NCI-H82 (cell line): ENCODE measurements at regions not wholly inside any gene's neighbourhood (a gene's known extent, or its start where the extent isn't known, plus 50 kb on each side); places are given as distances from the start of the nearest gene placed in this dataset.

Experiments used
- DNase-seq: peaks from one replicate; lab custom pipeline; 2025; lab: John Stamatoyannopoulos, UW

DNA sequence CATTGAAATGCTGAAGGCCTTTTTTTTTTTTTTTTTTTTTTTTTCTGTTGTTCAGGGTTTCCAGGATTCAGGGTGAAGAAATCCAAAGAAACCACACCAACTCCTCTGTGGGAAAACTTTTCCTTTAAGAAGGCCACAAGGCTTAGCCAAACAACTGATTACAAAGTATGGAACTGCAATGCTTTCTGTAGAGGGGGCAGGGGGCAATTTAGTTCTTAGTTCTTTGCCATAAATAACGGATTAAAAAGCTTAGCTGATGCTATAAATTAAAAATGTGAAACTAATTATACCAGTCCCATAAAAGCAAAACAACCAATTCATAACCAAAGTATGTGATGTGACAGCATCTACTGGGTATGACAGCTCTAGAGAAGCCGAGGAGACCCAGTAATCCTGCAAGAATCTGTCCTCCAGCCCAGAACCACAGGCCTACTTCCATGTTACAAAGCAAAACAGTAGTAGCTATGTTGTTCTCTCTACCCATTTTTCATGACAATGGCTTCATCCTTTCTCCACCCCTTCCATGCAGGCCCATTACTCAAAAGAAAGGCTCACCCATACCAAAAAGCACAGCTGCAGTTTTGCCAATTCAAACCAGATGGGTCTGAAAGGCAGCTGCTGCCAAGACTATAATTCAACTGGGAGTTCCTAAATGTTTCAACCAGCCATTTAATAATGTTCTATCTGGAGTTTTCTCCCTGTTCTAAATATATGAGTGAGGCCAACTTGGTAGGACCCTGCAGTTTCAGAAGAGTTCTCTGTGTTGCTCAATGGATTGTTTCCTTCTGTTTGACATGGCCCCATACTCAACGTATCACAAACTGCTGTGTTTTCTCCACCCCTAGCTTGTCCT, 167.1 kb upstream of the ZFHX3 start:
- no peak for DNase-seq

DNA sequence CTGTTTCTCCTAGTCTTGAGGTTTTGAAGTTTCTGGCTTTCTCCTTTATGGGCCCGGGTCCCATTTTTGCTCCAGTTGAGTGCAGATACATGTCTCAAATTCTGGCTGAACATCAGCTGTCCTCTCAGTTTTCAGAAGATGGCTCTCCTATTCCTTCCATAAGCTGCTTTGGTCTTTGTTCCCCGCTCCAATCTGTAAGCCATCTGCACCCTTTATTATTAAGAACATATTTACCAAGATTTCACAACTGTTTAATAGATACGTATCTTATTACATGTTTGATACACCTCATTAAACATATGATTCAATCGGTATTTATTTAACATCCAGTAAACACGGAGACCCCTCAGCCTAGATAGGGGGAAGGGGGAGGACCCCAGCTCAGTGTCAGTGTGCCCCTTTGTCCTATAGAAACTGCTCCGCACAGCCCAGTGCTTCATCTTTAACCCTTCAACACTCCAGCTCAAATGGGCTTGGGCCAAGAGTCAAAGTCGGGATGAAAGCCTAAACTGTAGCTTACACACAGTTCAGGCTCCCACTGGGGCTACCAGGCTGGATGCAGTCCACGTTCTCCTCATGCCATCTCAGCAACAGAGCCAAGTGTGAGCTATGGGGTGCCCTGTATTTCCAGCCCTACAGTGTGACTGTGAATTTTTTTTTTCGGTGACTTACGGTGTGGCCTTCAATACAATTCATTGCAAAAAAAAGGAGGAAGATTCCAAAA, 166.0 kb upstream of the ZFHX3 start:
- DNase-seq: no peak

DNA sequence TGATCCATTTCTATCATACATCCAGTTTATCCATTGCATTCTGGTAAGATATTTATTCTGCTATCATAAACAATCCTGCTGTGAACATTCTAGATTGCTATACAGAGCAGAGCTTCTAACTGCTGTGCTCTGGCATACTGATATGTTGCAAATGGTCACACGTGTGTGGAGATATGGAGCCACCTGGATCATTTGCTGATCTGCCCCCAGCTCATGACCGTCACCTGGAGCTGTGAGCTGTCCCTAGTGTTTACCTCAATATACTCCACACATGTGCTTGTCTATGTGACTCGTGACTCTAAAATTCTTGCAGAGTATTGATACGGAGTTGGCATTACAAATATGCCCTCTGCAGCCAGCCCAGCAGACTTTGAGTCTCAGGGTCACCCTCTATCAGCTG, 164.5 kb upstream of the ZFHX3 start:
- DNase-seq: no peak

DNA sequence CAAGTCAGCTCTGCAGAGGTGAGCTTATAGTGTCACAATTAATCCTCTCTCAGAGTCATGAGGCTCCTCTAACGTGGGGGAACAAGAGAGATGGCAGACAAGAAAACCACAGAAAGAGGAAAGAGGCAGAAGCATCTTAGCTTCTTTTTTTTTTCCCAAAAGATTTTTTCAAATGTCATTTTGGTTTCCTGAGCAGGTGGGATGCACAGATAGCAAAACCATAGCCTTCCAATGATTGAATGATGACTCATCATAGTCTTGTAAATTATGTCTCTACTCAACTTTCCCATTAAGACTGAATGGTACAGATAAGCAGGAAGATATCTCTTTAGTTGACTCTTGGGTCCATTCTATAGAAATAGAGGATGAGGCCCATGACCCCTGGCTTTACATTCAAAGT, 162.8 kb upstream of the ZFHX3 start:
- no peak for DNase-seq

DNA sequence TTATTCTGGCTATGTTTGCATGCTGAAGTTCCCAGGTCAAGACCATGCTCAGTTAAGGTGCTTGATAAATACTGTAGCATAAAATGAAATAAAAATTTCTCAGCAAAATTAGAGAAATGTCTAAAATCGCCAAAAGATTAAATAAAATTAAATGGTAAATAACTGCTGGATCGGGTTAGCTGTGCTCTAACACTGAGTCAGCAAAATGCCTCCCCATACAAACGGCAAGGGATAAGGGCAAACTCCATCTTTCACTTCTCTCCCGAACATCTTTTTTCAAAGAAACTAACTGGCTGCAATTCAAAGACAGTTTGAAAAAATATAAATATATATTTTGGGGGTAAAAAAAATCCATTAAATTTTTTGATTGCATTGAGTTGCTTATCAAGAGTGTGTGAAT, 162.2 kb upstream of the ZFHX3 start:
- DNase-seq: no peak

DNA sequence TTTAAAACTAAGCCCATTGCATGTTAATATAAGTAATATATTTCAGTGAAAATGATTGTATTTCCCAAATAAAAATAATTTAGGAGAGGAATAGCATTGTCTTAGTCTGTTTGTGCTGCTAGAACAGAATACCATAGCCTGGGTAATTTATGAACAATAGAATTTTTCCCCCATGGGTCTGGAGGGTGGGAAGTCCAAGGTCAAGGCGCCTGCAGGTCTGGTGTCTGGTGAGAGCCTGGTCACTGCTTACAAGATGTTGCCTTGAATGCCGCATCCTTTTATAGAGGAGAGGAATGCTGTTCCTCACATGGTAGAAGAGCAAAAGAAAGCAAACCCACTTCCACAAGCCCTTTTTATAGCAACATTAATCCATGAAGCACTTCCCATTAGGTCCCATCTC, 161.3 kb upstream of the ZFHX3 start:
- no peak for DNase-seq

DNA sequence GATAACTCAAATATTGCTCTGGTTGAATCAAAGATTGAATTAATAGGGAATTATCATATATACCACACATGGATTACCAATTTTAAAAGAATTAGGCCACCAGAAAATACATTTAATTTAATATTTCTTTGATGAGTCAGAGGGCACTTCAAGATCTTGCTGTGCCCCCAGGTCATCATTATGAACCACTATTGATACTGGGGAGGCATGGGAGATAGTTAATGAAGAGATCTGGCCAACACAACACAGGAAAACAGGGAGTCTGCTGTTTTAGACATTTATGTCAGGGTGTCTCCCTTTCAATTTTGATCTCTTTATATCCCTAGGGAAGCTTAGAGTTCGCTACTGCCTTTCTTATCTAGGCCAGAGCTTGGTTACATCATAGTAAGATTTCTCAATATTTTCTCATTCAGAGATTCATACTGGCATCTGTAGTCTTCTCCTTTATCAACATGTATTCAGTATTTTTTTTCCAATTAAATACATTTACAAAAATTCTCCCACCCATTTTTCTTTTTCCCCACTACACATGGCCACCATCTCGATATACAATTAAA, 158.3 kb upstream of the ZFHX3 start:
- DNase-seq: no peak

DNA sequence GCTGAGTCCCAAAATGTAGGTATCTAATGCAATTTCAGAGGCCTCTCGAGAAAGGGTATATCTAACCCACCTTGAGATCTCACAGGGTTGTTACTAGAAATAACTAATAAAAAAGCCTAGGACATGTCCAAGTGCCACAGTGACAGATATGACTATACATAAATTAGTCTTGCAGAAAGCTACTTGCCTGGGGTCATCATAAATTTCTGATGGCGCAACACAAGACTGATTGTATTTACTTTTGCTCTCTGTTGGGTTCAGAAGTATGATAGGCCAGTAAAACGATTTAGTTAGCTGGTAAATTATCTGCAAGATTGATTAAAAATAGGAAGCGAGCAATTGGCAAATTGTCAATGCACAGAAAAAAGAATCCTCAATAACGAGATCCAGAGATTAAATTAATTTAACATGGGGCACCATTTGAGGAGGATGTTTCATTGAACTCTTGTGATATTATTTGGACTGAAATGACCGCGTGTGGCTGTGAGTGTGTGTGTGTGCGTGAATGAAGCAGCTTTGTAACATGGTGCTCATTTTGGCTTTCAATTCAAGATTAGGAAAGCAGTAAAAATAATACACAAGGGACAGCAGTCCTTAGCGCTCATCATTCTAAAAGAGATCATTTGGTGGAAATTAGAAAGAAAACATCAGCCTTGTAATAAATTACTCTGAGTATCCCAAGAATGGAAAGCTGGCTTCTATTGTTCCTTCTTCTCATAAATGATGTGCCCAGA, 157.4 kb upstream of the ZFHX3 start:
- DNase-seq: no peak

DNA sequence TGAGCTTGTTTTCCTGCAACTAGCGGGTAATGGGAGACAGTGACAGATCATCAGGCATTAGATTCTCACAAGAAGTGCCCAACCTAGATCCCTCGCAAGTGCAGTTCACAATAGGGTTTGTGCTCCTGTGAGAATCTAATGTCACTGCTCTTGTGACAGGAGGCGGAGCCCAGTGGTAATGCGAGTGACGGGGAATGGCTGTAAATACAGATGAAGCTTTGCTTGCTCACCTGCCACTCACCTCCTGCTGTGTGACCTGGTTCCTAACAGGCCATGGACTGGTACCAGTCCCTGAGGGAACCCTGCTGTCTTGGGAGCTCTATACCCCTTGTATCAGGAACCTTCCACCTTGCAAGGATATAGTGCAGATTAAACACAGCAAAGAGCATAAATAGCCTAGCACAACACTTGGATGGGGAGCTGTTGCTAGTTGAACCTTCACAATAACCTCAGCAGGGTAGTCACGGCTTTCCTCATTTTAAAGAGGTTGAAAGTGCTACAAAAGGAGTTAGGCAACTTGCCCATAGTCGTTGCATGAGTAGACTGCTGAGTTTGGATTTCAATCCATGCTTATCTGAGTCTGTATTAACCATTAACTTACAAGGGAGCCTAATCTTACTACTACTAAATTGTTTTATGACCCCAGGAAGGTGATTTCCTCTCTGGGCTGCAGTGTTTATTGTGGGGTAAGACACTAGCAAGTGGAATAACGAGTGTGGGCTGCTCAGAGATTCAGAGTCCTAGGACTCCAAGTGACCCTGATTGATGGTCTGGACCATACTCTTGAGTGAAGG, 156.6 kb upstream of the ZFHX3 start:
- no peak for DNase-seq

DNA sequence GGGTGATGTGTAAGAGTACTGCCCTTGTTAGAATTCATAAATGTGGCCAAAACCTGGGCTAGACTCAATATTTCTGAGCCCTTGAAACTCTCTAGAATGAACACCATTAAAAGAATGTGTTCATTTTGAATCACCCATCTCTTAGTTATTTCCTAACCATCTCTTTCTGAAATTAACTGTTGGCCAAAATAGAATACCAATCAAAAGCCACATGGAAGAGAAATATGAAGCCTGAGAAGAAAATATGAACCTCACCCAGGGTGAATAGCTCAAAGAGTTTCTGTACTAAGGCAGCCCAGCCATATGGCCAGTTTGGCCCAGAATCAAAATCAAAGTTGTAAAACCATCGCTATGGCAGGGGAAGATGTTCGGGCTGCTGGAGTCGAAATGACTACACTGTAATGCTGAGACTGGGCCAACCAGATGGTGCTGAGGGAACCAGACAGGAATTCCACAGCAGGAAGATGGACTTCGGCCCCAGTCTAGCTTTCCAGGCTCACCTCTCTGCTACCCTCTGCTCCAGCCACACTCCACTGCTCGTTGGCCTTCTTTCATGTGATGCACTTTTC, 154.3 kb upstream of the ZFHX3 start:
- DNase-seq: no peak

DNA sequence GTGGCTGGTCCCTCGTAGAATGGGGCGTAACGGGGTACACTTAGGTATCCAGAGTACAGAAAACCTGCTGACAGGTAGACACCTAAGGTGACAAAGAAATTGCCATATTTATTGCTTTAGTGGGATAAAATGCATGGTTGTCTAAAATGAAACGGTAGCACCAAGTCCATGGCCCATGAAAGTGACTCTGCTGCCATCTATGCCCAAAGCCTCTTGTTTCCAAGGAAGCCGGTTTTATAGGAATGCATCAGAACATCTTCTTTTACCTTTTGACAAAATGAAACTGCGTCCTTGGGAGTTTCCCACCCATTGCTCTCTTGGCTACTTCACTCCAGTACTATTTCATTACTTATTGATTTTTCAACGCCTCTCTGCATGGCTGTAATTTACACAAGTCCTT, 151.3 kb upstream of the ZFHX3 start:
- DNase-seq: no peak

DNA sequence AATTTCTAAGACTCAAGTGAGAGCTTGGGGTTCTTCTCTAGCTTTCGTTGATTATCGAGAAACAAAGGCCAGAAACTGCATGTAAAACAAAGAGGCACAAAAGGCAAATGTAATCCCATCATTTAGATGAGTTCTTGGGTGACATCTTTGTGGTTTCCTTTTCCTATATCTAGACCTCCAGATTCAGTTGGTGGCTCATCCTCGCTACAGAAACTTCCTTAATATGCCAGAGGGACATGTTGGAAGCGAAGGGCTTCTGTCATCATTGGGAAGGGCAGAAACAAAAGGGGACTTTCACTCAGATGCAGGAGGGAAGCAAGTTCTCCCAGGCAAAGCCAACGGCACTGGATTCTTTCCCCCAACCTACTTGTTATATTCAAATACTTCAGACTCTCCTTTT, 150.6 kb upstream of the ZFHX3 start:
- DNase-seq: no peak

DNA sequence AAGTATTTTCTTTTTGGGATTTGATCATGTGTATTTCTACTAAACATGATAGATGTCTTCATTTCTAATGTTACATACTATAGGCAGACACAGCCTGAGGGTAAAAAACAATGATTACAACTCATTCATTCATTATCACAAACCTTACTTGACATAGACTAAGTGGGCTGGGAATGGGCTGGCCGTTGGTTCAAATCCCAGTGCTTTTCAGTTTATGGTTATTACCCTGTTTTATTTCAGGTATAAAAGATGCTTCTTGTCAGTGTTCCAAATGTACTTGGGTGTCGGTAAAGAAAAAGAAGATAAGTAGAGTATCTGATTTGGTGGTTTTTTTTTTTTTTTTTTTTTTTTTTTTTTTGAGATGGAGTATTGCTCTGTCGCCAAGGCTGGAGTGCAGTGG, 149.7 kb upstream of the ZFHX3 start:
- no peak for DNase-seq

DNA sequence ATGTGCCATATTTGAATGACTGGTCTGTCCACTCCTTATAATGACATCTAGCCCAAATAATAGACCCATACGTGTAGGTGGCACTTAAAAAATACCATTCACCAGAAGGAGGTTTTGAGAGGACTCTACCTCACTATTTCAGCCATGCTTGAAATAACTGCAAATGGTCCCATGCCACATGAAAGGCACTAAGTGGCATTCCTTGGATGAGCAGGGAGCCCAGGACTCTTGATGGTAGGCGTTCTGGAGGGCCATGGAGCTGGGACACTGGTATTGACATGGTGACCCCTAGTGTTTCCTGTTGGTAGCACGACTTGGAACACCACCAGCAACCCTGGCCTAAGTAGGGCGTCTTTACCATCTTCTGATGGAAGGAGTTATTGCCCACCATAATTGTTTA, 148.7 kb upstream of the ZFHX3 start:
- peak; percentile 77 for DNase-seq

DNA sequence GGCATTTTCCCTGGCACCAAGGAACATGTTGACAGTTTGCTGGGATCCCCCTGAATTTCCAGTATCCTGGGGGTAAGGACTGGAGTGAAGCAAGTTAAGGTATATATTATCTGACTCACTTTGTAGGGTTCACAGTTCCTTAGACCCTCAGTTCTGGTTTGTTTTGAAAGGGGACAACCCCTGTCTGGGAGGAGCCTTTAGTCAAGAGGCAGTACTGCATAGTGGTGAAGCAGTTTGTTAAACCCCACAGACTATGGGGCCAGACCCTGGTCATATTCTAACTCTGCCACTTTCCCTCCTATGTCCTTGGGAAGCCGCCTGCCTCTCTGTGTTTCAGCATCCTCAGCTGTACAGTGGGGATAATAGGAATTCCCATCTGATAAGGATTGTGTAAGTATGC, 145.5 kb upstream of the ZFHX3 start:
- DNase-seq: no peak

DNA sequence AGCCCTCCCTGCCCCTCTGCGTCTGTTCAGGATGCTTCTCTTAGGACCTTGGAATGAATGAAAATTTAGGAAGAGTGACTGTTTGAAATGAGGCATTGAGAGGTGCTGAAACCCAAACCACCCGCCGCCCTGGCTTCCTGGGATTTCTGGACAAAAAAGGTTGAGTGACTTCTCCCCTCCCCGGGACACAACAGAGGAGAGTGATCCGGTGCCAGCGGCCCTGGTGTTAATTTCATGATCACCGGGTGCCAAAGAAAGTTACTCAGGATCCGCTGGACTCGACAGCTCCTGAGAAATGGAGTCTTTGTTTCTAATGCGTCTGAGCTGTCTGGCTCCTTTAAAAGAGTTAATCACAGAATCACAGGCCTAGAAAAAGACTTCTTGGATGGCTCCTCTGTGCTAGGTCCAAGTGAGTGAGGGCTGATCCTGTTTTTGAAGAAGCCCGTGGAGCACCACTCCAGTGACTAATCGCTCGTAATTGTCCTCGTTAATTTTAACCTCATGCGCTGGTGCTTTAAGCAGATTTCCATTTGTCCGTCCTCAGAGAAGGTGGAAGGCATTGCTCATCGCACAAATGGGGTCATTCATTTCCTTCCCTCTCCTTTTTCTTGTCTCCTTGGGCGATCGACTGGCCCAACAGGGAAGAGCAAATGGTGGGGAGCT, 144.4 kb upstream of the ZFHX3 start:
- no peak for DNase-seq

DNA sequence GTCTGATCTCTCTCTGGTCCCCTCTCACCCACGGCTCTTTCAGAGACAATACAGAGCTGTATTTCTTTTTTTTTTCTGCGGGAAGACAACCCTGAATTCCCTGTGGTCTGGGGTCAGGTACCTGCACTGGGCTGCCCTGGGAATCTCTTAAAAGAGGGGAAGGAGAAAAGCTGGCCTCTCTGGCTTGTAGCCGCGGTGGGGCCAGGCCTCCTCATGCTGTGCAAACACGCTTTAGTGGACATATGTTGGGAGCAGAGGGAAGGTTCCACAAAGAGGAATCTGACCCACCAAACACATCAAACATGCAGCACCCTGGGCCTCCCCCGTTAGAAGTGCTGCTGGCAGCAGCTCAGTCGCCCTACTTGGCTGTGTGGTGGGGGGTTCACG, 143.7 kb upstream of the ZFHX3 start:
- DNase-seq: no peak

DNA sequence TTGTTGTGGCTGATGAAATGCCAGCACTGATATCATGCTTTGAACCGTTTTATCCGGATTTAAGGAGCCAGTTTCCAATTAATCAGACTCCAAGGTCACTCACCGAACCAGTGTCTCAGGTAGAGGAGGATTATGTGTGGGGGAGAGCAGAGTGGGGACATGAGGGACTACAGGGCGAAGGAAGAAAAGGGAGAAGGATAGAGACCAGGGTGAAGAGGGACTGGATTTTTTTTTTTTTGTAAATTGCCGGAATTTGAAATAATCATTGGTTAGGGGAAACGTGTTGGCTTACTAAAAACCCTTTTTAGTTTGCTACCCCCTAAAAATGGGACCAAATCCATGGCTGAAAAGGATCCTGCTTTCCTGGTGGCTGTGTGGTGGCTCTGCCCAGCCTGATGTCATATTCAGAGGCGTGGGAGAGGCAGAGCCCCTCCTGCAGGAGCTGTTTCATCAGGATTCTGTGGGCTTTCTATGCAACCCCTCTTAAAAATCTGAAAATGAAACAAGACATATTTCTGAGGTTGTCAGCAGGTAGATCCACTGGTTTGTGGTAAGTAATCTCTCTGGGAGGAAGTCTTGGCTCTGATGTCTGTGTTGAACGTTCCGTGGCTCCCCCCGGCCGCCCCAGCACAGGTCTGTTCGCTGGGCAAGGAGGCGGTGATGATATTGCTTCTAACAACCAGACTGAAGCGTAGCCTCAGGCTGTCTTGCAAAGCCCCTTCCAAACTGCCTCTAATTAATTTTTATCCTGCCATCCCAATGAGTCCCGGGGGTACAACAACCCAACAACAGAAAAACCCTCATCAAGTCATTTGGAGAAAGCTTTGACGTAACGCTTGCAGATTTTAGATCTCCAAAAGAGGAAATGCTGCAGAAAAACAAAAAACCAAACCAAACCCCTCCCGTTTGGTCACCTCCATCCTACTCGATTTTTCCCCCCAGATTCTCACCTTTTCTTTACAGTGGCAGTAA, 143.0 kb upstream of the ZFHX3 start:
- DNase-seq: peak; percentile 6

DNA sequence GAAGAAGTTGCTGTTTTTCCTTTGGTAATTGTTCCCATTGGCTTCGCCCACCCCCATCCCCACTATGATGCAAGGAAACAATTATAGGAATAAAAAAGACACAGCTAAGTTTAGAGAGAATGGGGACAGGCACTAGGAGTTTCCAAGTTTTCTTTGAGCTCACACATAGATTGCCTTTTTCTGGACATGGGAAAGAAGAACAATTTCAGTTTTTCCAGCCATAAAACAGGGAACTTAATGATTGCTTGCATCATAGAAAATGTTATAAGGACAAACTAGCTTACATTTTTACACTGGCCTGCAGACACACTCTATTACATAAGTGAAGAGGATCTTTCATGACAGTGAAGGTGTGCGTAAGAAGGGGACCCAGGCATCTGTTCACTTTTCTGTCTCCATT, 142.3 kb upstream of the ZFHX3 start:
- DNase-seq: no peak

DNA sequence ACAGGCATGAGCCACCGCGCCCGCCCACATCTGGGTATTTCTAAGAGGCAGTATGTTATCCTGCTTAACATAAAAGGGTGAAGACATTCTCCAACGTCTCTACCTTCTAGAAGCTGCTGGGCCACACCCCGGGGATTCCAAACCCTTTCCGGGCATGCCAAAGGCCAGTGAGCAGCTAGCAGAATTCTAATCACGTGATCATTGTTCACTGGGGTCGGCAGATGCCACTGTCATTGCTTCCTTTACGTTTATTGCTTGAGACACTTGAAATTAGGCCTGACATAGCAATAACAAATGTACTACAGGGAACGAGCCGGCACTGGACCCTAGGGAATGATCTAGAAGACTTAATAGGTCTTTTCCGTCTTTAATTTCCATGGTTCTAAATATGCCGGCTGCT, 141.2 kb upstream of the ZFHX3 start:
- no peak for DNase-seq
